ENCODE measurements at regions not wholly inside any gene's neighbourhood (a gene's known extent, or its start where the extent isn't known, plus 50 kb on each side); places are given as distances from the start of the nearest gene placed in this dataset.

DNA sequence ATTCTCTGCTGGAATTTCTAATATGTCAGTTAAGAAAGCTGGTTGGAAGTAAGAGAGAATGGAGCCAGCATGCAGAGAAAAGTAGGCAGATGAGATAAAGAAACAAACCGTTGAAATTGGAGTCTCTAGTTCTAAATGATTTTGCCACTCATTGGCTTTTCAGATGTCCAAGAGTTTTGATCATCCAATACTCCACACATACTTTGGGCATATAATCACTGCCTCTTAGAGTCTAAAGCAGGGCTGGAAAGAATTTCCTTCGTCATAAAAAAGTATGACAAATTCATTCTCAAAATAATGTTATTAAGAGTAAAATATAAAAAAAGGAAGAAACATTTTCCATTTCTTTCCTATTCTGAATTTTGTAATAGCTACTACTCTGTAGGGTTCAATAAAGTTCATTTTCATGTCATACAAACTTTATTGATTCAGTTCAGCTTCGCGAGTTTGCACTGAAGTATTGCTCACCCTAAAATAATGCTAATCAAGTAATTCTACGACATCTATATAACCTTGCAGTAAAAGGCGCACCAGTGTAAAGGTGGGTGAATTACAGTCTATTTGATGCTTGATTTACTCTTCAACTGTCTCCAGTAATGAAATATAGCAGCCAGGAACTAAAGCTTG lies 1556.6 kb downstream of the NCAM2 start:
- TF ChIP-seq, protein P1, sequence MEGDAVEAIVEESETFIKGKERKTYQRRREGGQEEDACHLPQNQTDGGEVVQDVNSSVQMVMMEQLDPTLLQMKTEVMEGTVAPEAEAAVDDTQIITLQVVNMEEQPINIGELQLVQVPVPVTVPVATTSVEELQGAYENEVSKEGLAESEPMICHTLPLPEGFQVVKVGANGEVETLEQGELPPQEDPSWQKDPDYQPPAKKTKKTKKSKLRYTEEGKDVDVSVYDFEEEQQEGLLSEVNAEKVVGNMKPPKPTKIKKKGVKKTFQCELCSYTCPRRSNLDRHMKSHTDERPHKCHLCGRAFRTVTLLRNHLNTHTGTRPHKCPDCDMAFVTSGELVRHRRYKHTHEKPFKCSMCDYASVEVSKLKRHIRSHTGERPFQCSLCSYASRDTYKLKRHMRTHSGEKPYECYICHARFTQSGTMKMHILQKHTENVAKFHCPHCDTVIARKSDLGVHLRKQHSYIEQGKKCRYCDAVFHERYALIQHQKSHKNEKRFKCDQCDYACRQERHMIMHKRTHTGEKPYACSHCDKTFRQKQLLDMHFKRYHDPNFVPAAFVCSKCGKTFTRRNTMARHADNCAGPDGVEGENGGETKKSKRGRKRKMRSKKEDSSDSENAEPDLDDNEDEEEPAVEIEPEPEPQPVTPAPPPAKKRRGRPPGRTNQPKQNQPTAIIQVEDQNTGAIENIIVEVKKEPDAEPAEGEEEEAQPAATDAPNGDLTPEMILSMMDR (IDR thresholded peaks at IDR 0.05): no peak
- no peak for TF ChIP-seq ZFX (IDR thresholded peaks at IDR 0.05; ENCODE audit: borderline replicate concordance)

Data from 22Rv1 (cell line).